ENCODE measurements at regions not wholly inside any gene's neighbourhood (a gene's known extent, or its start where the extent isn't known, plus 50 kb on each side); places are given as distances from the start of the nearest gene placed in this dataset.

DNA sequence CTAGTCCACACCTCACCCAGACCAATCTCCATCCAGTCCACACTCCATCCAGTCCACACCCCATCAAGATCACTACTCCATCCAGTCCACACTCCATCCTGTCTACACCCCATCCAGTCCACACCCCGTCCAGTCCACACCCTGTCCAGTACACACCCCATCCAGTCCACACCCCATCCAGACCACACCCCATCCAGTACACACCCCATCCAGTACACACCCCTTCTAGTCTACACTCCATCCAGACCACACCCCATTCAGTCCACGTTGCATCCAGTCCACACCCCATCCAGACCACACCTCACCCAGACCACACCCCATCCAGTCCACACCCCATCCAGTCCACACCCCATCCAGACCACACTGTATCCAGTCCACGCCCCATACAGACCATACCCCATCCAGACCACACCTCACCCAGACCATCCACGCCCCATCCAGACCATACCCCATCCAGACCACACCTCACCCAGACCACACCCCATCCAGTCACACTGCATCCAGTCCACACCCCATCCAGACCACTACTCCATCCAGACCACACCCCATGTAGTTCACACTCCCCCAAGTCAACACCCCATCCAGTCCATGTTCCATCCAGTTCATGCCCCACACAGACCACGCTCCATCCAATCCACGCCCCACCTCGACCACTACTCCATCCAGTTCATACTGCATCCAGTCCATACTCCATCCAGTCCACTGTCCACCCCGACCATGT, 116.6 kb upstream of the RTL1 start (continued):
- TF ChIP-seq, protein P1, sequence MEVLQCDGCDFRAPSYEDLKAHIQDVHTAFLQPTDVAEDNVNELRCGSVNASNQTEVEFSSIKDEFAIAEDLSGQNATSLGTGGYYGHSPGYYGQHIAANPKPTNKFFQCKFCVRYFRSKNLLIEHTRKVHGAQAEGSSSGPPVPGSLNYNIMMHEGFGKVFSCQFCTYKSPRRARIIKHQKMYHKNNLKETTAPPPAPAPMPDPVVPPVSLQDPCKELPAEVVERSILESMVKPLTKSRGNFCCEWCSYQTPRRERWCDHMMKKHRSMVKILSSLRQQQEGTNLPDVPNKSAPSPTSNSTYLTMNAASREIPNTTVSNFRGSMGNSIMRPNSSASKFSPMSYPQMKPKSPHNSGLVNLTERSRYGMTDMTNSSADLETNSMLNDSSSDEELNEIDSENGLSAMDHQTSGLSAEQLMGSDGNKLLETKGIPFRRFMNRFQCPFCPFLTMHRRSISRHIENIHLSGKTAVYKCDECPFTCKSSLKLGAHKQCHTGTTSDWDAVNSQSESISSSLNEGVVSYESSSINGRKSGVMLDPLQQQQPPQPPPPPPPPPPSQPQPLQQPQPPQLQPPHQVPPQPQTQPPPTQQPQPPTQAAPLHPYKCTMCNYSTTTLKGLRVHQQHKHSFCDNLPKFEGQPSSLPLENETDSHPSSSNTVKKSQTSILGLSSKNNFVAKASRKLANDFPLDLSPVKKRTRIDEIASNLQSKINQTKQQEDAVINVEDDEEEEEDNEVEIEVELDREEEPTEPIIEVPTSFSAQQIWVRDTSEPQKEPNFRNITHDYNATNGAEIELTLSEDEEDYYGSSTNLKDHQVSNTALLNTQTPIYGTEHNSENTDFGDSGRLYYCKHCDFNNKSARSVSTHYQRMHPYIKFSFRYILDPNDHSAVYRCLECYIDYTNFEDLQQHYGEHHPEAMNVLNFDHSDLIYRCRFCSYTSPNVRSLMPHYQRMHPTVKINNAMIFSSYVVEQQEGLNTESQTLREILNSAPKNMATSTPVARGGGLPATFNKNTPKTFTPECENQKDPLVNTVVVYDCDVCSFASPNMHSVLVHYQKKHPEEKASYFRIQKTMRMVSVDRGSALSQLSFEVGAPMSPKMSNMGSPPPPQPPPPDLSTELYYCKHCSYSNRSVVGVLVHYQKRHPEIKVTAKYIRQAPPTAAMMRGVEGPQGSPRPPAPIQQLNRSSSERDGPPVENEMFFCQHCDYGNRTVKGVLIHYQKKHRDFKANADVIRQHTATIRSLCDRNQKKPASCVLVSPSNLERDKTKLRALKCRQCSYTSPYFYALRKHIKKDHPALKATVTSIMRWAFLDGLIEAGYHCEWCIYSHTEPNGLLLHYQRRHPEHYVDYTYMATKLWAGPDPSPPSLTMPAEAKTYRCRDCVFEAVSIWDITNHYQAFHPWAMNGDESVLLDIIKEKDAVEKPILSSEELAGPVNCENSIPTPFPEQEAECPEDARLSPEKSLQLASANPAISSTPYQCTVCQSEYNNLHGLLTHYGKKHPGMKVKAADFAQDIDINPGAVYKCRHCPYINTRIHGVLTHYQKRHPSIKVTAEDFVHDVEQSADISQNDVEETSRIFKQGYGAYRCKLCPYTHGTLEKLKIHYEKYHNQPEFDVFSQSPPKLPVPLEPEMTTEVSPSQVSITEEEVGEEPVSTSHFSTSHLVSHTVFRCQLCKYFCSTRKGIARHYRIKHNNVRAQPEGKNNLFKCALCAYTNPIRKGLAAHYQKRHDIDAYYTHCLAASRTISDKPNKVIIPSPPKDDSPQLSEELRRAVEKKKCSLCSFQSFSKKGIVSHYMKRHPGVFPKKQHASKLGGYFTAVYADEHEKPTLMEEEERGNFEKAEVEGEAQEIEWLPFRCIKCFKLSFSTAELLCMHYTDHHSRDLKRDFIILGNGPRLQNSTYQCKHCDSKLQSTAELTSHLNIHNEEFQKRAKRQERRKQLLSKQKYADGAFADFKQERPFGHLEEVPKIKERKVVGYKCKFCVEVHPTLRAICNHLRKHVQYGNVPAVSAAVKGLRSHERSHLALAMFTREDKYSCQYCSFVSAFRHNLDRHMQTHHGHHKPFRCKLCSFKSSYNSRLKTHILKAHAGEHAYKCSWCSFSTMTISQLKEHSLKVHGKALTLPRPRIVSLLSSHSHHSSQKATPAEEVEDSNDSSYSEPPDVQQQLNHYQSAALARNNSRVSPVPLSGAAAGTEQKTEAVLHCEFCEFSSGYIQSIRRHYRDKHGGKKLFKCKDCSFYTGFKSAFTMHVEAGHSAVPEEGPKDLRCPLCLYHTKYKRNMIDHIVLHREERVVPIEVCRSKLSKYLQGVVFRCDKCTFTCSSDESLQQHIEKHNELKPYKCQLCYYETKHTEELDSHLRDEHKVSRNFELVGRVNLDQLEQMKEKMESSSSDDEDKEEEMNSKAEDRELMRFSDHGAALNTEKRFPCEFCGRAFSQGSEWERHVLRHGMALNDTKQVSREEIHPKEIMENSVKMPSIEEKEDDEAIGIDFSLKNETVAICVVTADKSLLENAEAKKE (CRISPR knock-in tag; IDR thresholded peaks at IDR 0.05), result no peak
- TF ChIP-seq, protein P2, sequence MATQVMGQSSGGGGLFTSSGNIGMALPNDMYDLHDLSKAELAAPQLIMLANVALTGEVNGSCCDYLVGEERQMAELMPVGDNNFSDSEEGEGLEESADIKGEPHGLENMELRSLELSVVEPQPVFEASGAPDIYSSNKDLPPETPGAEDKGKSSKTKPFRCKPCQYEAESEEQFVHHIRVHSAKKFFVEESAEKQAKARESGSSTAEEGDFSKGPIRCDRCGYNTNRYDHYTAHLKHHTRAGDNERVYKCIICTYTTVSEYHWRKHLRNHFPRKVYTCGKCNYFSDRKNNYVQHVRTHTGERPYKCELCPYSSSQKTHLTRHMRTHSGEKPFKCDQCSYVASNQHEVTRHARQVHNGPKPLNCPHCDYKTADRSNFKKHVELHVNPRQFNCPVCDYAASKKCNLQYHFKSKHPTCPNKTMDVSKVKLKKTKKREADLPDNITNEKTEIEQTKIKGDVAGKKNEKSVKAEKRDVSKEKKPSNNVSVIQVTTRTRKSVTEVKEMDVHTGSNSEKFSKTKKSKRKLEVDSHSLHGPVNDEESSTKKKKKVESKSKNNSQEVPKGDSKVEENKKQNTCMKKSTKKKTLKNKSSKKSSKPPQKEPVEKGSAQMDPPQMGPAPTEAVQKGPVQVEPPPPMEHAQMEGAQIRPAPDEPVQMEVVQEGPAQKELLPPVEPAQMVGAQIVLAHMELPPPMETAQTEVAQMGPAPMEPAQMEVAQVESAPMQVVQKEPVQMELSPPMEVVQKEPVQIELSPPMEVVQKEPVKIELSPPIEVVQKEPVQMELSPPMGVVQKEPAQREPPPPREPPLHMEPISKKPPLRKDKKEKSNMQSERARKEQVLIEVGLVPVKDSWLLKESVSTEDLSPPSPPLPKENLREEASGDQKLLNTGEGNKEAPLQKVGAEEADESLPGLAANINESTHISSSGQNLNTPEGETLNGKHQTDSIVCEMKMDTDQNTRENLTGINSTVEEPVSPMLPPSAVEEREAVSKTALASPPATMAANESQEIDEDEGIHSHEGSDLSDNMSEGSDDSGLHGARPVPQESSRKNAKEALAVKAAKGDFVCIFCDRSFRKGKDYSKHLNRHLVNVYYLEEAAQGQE (IDR thresholded peaks at IDR 0.05; ENCODE audit: unreplicated experiment), result no peak
- no peak for TF ChIP-seq NANOG (IDR thresholded peaks at IDR 0.05; ENCODE audit: borderline replicate concordance)

DNA sequence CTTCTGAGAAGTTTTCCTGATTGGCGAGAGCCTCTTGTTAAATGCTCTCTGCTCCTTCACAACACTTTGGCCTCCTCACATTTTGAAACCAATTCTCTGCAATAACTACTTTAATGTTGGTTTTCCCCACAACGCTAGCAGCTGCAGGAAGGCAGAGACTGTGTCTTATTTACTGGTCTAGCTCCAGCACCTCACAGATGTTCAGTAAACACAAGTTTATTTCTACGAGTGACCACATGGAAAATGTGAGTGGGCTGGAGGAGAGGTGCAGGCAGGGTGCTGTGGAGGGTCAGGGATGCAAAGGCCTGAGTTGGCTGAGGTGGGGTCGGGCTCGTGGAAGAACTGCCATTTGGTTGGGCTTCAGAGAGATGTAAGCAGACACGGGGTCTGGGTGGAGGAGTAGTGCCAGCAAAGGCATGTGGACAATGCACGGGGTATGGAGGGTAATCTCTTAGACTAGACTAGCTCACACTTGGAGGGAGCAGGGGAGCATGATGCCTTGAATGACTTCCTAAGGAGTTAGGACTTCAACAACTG, 117.4 kb upstream of the RTL1 start:
- TF ChIP-seq ZNF114 (CRISPR knock-in tag; IDR thresholded peaks at IDR 0.05) (no peak), STAT1 (IDR thresholded peaks at IDR 0.05; ENCODE audit: unreplicated experiment) (no peak), POLR2AphosphoS5 (IDR thresholded peaks at IDR 0.05; ENCODE audit: low read depth) (no peak)
- TF ChIP-seq, protein P3, sequence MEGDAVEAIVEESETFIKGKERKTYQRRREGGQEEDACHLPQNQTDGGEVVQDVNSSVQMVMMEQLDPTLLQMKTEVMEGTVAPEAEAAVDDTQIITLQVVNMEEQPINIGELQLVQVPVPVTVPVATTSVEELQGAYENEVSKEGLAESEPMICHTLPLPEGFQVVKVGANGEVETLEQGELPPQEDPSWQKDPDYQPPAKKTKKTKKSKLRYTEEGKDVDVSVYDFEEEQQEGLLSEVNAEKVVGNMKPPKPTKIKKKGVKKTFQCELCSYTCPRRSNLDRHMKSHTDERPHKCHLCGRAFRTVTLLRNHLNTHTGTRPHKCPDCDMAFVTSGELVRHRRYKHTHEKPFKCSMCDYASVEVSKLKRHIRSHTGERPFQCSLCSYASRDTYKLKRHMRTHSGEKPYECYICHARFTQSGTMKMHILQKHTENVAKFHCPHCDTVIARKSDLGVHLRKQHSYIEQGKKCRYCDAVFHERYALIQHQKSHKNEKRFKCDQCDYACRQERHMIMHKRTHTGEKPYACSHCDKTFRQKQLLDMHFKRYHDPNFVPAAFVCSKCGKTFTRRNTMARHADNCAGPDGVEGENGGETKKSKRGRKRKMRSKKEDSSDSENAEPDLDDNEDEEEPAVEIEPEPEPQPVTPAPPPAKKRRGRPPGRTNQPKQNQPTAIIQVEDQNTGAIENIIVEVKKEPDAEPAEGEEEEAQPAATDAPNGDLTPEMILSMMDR (conservative IDR thresholded peaks at IDR 0.05; ENCODE audit: low read depth in 2 of 2), result no peak
- no peak overlapping the region for H3K27ac Mint-ChIP-seq
- Histone ChIP-seq H3K27ac (ENCODE audit: low read depth) (no peak overlapping the region), H4K20me1 (replicated peaks; ENCODE audit: insufficient read depth) (no peaks in the 10 kb centered on the region), H3K4me2 (no peak overlapping the region), H3K27me3 (ENCODE audit: insufficient read depth) (no peaks in the 10 kb centered on the region), H3F3A (replicated peaks; ENCODE audit: low read depth) (no peaks in the 10 kb centered on the region), H2AFZ (no peak overlapping the region), H3K9me2 (ENCODE audit: insufficient read depth) (no peaks in the 10 kb centered on the region), H3K79me2 (replicated peaks; ENCODE audit: insufficient read depth) (no peaks in the 10 kb centered on the region), H3K4me3 (no peak overlapping the region), H3K36me3 (ENCODE audit: insufficient read depth) (no peaks in the 10 kb centered on the region), H3K4me1 (ENCODE audit: insufficient read depth) (0 out of 2 replicates have a peak, but pooled peaks cover 8% of the 10 kb centered on the region)
- peaks cover 4% of the 10 kb centered on the region; the same call in 2 of the 3 replicates for H3K36me3 Mint-ChIP-seq (ENCODE audit: low read depth)
- no peak for DNase-seq (ENCODE audit: low spot score)
- H3K27me3 Mint-ChIP-seq (ENCODE audit: insufficient read depth, low read depth, poor library complexity), result peaks cover 7% of the 10 kb centered on the region
- H3K9me3 Mint-ChIP-seq, result peaks cover 52% of the 10 kb centered on the region
- H3K4me3 Mint-ChIP-seq, result no peak overlapping the region
- no peak for ATAC-seq
- peaks cover 11% of the 10 kb centered on the region for H3K4me1 Mint-ChIP-seq
